Osteoblast (primary cell): ENCODE measurements at regions not wholly inside any gene's neighbourhood (a gene's known extent, or its start where the extent isn't known, plus 50 kb on each side); places are given as distances from the start of the nearest gene placed in this dataset.

Experiments
- DNase-seq: peaks from one replicate; pipeline ENCODE4 v3.0.0; 2011; ENCODE audit warnings: low spot score, mixed read lengths; ENCODE audit not compliant: insufficient read length; ENCODE audit errors: missing footprints
- H2AFZ ChIP-seq: 2 replicates; pipeline ENCODE4 v1.6.0; 2011; ENCODE audit warnings: mild to moderate bottlenecking, low read length
- H3K27ac ChIP-seq: 2 replicates; pipeline ENCODE4 v1.5.1; 2011; ENCODE audit warnings: mild to moderate bottlenecking, low read depth, low read length, moderate library complexity
- H3K27me3 ChIP-seq: 2 replicates; pipeline ENCODE4 v1.6.0; 2012; ENCODE audit warnings: mild to moderate bottlenecking, control low read depth, inconsistent platforms, low read length, moderate library complexity; ENCODE audit not compliant: insufficient read depth
- H3K36me3 ChIP-seq: 2 replicates; pipeline ENCODE4 v1.5.1; 2011; ENCODE audit warnings: mild to moderate bottlenecking, low read length, control low read depth, moderate library complexity; ENCODE audit not compliant: insufficient read depth
- H3K4me1 ChIP-seq: 2 replicates; pipeline ENCODE4 v1.5.1; 2011; ENCODE audit warnings: mild to moderate bottlenecking, low read length, control low read depth, moderate library complexity; ENCODE audit not compliant: insufficient read depth
- H3K4me2 ChIP-seq: 2 replicates; pipeline ENCODE4 v1.6.0; 2011; ENCODE audit warnings: mild to moderate bottlenecking, low read length; ENCODE audit not compliant: insufficient read depth
- H3K4me3 ChIP-seq: fragments of 200-600 bp; sonication (generic); 3 replicates; pipeline ENCODE4 v1.5.1; 2012; ENCODE audit warnings: mild to moderate bottlenecking, low read length, inconsistent platforms; ENCODE audit not compliant: insufficient read depth
- H3K79me2 ChIP-seq: 2 replicates; pipeline ENCODE4 v1.6.0; 2012; ENCODE audit warnings: mild to moderate bottlenecking, low read length, control low read depth, inconsistent platforms; ENCODE audit not compliant: insufficient read depth
- H3K9me3 ChIP-seq: 2 replicates; pipeline ENCODE4 v1.5.1; 2011; ENCODE audit warnings: low read depth, low read length, control low read depth
- H4K20me1 ChIP-seq: 2 replicates; pipeline ENCODE4 v1.6.0; 2012; ENCODE audit warnings: mild to moderate bottlenecking, low read length, control low read depth; ENCODE audit not compliant: insufficient read depth
- CTCF ChIP-seq: IDR thresholded peaks from 2 replicates; pipeline ENCODE4 v1.5.1; 2011; ENCODE audit warnings: mild to moderate bottlenecking, low read depth, low read length, moderate library complexity; ENCODE audit errors: extremely low read depth

DNA sequence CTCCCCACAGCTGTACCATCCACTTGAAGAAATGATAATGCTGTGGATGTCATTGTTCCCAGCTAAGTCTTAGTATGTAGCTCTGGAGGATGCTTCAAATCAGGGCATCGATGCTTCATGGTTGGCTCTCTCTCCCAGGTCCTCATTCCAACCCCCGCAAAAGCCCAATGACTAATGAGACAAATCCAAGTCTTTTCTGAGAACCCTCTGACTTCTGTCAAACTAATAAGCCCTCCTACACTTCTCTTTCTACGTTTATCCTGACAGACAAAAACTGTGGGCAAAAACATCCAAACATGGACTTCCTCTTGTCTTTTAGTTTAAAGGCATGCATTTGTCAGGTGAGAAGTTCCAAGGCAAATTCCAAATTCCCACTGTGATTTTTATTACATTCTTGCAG is 260.4 kb upstream of the TAC1 start:
- no peak overlapping the region for H2AFZ ChIP-seq
- H3K36me3 ChIP-seq, result no peaks in the 10 kb centered on the region
- no peaks in the 10 kb centered on the region for H4K20me1 ChIP-seq
- no peaks in the 10 kb centered on the region for H3K27me3 ChIP-seq
- H3K79me2 ChIP-seq, result no peaks in the 10 kb centered on the region
- H3K9me3 ChIP-seq, result no peaks in the 10 kb centered on the region
- H3K4me1 ChIP-seq, result no peaks in the 10 kb centered on the region
- TF ChIP-seq CTCF, result no peak
- no peak overlapping the region for H3K4me2 ChIP-seq
- no peak overlapping the region for H3K4me3 ChIP-seq
- no peak for DNase-seq
- H3K27ac ChIP-seq, result no peak overlapping the region

DNA sequence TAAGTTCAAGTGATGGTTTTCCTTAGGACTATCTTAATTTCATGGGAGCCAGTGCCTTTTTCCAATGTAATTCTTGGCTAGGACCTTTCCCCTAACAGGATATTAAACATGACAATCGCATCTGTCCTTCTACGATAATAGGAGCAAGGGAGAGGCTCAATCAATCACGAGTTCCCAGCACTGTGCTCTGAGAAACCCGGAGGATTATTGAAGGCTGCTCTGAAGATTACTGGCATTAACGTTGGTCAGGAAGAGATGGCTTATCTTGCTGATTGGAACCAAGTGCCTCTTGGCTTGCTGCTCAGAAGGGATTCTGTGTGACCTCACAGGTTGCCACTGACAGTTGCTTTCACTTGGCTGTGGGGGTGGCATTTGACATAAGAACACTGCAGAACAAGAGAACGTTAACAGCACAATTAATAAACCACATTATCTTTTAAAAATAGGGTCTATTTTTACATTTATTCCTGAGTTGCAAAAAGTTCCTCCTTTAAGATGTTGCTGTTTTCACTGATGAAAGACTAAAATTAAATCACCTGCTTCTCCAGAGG is 252.1 kb upstream of the TAC1 start:
- Histone ChIP-seq H4K20me1 (no peaks in the 10 kb centered on the region), H3K4me1 (no peaks in the 10 kb centered on the region), H3K4me3 (no peak overlapping the region), H3K27me3 (no peaks in the 10 kb centered on the region), H3K79me2 (no peaks in the 10 kb centered on the region), H3K9me3 (no peaks in the 10 kb centered on the region), H3K36me3 (no peaks in the 10 kb centered on the region), H3K4me2 (no peak overlapping the region), H3K27ac (no peak overlapping the region), H2AFZ (no peak overlapping the region)
- no peak for TF ChIP-seq CTCF
- no peak for DNase-seq

GRCh38 chr7:97480772-97481390 is 251.0 kb upstream of the TAC1 start:
- Histone ChIP-seq H3K27me3 (no peaks in the 10 kb centered on the region), H3K4me2 (no peak overlapping the region), H3K79me2 (no peaks in the 10 kb centered on the region), H3K4me3 (no peak overlapping the region), H3K27ac (no peak overlapping the region), H2AFZ (no peak overlapping the region), H3K9me3 (no peaks in the 10 kb centered on the region), H3K36me3 (no peaks in the 10 kb centered on the region), H3K4me1 (no peaks in the 10 kb centered on the region), H4K20me1 (no peaks in the 10 kb centered on the region)
- DNase-seq, result peak; percentile 48
- TF ChIP-seq CTCF, result no peak

GRCh38 chr7:97495487-97495886 is 236.4 kb upstream of the TAC1 start:
- H3K4me2 ChIP-seq, result no peak overlapping the region
- no peak overlapping the region for H3K4me3 ChIP-seq
- no peak overlapping the region for H3K27ac ChIP-seq
- no peaks in the 10 kb centered on the region for H3K36me3 ChIP-seq
- no peak for TF ChIP-seq CTCF
- H3K79me2 ChIP-seq, result no peaks in the 10 kb centered on the region
- no peaks in the 10 kb centered on the region for H3K27me3 ChIP-seq
- no peaks in the 10 kb centered on the region for H4K20me1 ChIP-seq
- no peaks in the 10 kb centered on the region for H3K4me1 ChIP-seq
- no peak overlapping the region for H2AFZ ChIP-seq
- DNase-seq, result no peak
- no peaks in the 10 kb centered on the region for H3K9me3 ChIP-seq
